ENCODE measurements at regions not wholly inside any gene's neighbourhood (a gene's known extent, or its start where the extent isn't known, plus 50 kb on each side); places are given as distances from the start of the nearest gene placed in this dataset.

- no peak for DNase-seq
- intact Hi-C loops (cut with micrococcal nuclease; ENCODE audit: unreplicated experiment): no loop called here
- Mint-ChIP-seq H3K9me3 (ENCODE audit: low read depth, unreplicated experiment) (no peaks in the 10 kb centered on the region), H3K4me3 (ENCODE audit: low read depth, unreplicated experiment) (no peak overlapping the region), H3K27me3 (ENCODE audit: unreplicated experiment) (no peaks in the 10 kb centered on the region), H3K27ac (ENCODE audit: unreplicated experiment) (no peak overlapping the region), H3K4me1 (ENCODE audit: low read depth, unreplicated experiment) (no peaks in the 10 kb centered on the region), H3K36me3 (ENCODE audit: insufficient read depth, unreplicated experiment) (no peaks in the 10 kb centered on the region)
- TF ChIP-seq, protein P1, sequence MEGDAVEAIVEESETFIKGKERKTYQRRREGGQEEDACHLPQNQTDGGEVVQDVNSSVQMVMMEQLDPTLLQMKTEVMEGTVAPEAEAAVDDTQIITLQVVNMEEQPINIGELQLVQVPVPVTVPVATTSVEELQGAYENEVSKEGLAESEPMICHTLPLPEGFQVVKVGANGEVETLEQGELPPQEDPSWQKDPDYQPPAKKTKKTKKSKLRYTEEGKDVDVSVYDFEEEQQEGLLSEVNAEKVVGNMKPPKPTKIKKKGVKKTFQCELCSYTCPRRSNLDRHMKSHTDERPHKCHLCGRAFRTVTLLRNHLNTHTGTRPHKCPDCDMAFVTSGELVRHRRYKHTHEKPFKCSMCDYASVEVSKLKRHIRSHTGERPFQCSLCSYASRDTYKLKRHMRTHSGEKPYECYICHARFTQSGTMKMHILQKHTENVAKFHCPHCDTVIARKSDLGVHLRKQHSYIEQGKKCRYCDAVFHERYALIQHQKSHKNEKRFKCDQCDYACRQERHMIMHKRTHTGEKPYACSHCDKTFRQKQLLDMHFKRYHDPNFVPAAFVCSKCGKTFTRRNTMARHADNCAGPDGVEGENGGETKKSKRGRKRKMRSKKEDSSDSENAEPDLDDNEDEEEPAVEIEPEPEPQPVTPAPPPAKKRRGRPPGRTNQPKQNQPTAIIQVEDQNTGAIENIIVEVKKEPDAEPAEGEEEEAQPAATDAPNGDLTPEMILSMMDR (IDR thresholded peaks at IDR 0.05; ENCODE audit: unreplicated experiment): no peak
- CTCF ChIA-PET: no interaction called here
- no TSS peak for BruUV-seq (replicated peaks)
These were observed 432.3 kb upstream of the ARRDC4 start for GRCh38 chr15:97528238-97528637.

DNA sequence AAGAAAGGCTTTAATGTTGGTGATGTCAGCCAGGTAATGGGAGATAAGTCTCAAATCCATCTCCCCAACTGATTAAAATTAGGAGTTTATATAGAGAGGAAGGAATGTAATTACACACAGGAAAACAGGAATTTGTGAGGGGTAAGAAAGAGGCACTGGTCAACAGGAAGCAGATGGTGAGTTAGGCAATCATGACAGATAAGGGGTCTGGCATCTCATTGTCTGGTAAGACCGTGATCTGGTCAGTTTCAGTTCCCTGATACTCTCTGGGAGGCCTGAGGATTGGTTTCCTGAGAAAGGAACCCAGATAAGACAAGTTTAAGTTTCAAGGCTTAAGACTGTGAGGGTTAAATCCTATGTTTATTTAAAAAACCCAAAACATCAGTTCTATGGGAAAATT is 414.7 kb upstream of the ARRDC4 start:
- Mint-ChIP-seq H3K27ac (ENCODE audit: unreplicated experiment) (no peak overlapping the region), H3K4me1 (ENCODE audit: low read depth, unreplicated experiment) (no peaks in the 10 kb centered on the region), H3K9me3 (ENCODE audit: low read depth, unreplicated experiment) (peaks cover 6% of the 10 kb centered on the region), H3K36me3 (ENCODE audit: insufficient read depth, unreplicated experiment) (no peaks in the 10 kb centered on the region), H3K27me3 (ENCODE audit: unreplicated experiment) (no peaks in the 10 kb centered on the region), H3K4me3 (ENCODE audit: low read depth, unreplicated experiment) (no peak overlapping the region)
- no peak for DNase-seq
- intact Hi-C loops (cut with micrococcal nuclease; ENCODE audit: unreplicated experiment): no loop called here
- TF ChIP-seq, protein P1 (IDR thresholded peaks at IDR 0.05; ENCODE audit: unreplicated experiment): no peak
- no TSS peak for BruUV-seq (replicated peaks)
- CTCF ChIA-PET: no interaction called here

DNA sequence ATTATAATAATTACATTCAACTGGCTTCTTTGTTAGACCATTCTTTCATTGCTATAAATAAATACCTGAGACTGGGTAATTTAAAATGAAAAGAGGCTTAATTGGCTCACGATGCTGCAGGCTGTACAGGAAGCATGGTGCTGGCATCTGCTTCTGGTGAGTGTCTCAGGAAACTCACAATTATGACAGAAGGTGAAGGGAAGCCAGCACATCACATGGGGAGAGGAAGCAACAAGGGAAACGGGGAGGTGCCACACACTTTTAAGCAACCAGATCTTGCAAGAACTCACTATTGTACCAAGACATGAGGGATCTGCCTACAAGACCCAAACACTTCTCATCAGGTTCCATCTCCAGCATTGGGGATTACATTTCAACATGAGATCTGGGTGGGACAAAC is 413.1 kb upstream of the ARRDC4 start:
- intact Hi-C loops (cut with micrococcal nuclease; ENCODE audit: unreplicated experiment): no loop called here
- CTCF ChIA-PET: no interaction called here
- BruUV-seq (replicated peaks): no TSS peak
- Mint-ChIP-seq H3K4me1 (ENCODE audit: low read depth, unreplicated experiment) (no peaks in the 10 kb centered on the region), H3K27ac (ENCODE audit: unreplicated experiment) (no peak overlapping the region), H3K36me3 (ENCODE audit: insufficient read depth, unreplicated experiment) (no peaks in the 10 kb centered on the region), H3K9me3 (ENCODE audit: low read depth, unreplicated experiment) (peaks cover 6% of the 10 kb centered on the region), H3K4me3 (ENCODE audit: low read depth, unreplicated experiment) (no peak overlapping the region), H3K27me3 (ENCODE audit: unreplicated experiment) (no peaks in the 10 kb centered on the region)
- DNase-seq: no peak
- TF ChIP-seq, protein P1 (IDR thresholded peaks at IDR 0.05; ENCODE audit: unreplicated experiment): no peak

GRCh38 chr15:97561529-97561928 is 399.0 kb upstream of the ARRDC4 start:
- H3K27ac Mint-ChIP-seq (ENCODE audit: unreplicated experiment): no peak overlapping the region
- TF ChIP-seq, protein P1 (IDR thresholded peaks at IDR 0.05; ENCODE audit: unreplicated experiment): no peak

DNA sequence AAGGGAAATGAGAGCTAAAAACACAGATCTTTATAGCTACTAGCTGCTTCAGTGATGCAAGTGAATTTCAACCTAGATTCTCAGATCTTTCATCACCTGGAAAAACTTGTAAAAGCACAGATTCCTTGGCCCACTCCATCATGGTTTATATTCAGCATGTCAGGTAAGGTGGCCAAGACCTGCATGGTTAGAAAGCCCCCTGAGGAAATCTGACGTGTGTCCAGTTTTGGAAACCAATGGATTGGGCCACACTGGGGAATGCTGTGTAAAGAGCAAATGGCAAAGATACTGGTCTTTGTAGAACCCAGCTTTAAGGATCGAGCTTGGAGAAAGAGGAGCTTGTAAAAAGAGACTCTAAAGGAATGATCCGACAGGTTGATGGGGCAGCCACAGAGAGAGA is 397.0 kb upstream of the ARRDC4 start:
- TF ChIP-seq, protein P1 (IDR thresholded peaks at IDR 0.05; ENCODE audit: unreplicated experiment): no peak
- Mint-ChIP-seq H3K36me3 (ENCODE audit: insufficient read depth, unreplicated experiment) (no peaks in the 10 kb centered on the region), H3K9me3 (ENCODE audit: low read depth, unreplicated experiment) (peaks cover 7% of the 10 kb centered on the region), H3K4me3 (ENCODE audit: low read depth, unreplicated experiment) (no peak overlapping the region), H3K27me3 (ENCODE audit: unreplicated experiment) (no peaks in the 10 kb centered on the region), H3K27ac (ENCODE audit: unreplicated experiment) (no peak overlapping the region), H3K4me1 (ENCODE audit: low read depth, unreplicated experiment) (peaks cover 10% of the 10 kb centered on the region)
- CTCF ChIA-PET: no interaction called here
- intact Hi-C loops (cut with micrococcal nuclease; ENCODE audit: unreplicated experiment): no loop called here
- no peak for DNase-seq
- no TSS peak for BruUV-seq (replicated peaks)

More at GRCh38 chr15:97561529-97561928, 399.0 kb upstream of the ARRDC4 start:
- Mint-ChIP-seq H3K4me3 (ENCODE audit: low read depth, unreplicated experiment) (no peak overlapping the region), H3K4me1 (ENCODE audit: low read depth, unreplicated experiment) (no peaks in the 10 kb centered on the region), H3K36me3 (ENCODE audit: insufficient read depth, unreplicated experiment) (no peaks in the 10 kb centered on the region), H3K9me3 (ENCODE audit: low read depth, unreplicated experiment) (peaks cover 9% of the 10 kb centered on the region), H3K27me3 (ENCODE audit: unreplicated experiment) (no peaks in the 10 kb centered on the region)
- intact Hi-C loops (cut with micrococcal nuclease; ENCODE audit: unreplicated experiment): no loop called here
- CTCF ChIA-PET: no interaction called here
- no TSS peak for BruUV-seq (replicated peaks)
- no peak for DNase-seq

Measured in Calu3 (cell line).